ENCODE measurements at regions not wholly inside any gene's neighbourhood (a gene's known extent, or its start where the extent isn't known, plus 50 kb on each side); places are given as distances from the start of the nearest gene placed in this dataset.
"Not testable (repeated sequence)": the region's sequence is repeated elsewhere in the genome, so short reads cannot be mapped to it uniquely, and the experiment has no call there.

- no peak for TF ChIP-seq CTCF (IDR thresholded peaks at IDR 0.05; ENCODE audit: low read depth, low read length)
- no peak overlapping the region for H3K4me3 ChIP-seq (ENCODE audit: low read depth, low read length)
Measured at GRCh38 chr4:104643805-104644204, 149.1 kb upstream of the CXXC4 start.

DNA sequence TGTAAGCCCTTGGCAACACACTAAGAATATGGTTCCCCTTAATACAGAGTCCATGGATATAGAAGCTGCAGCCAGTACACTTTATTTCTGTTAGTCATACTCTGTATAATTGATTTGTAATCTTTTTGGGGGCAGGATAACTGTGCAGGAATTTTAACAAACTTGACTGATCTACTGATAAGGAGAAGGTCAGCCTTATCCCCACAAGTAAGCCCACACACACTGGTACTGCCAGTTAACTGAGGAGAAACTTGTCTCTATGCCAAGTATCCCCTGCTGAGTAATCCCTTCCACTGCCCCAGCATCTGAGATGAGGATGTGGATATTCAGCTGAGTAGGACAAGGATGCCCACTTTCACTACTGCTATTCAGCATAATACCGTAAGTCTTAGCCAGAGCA is 154.9 kb upstream of the CXXC4 start:
- no peak overlapping the region for H3K4me3 ChIP-seq (ENCODE audit: low read depth, low read length)
- TF ChIP-seq CTCF (IDR thresholded peaks at IDR 0.05; ENCODE audit: low read depth, low read length): no peak

GRCh38 chr4:104662269-104662668 is 167.6 kb upstream of the CXXC4 start:
- not testable (repeated sequence) for H3K4me3 ChIP-seq (ENCODE audit: low read depth, low read length)

GRCh38 chr4:104677116-104677515 is 182.4 kb upstream of the CXXC4 start:
- TF ChIP-seq CTCF (IDR thresholded peaks at IDR 0.05; ENCODE audit: low read depth, low read length): no peak
- H3K4me3 ChIP-seq (ENCODE audit: low read depth, low read length): no peak overlapping the region

GRCh38 chr4:104682311-104682710 is 187.6 kb upstream of the CXXC4 start:
- TF ChIP-seq CTCF (IDR thresholded peaks at IDR 0.05; ENCODE audit: low read depth, low read length): no peak
- no peak overlapping the region for H3K4me3 ChIP-seq (ENCODE audit: low read depth, low read length)

DNA sequence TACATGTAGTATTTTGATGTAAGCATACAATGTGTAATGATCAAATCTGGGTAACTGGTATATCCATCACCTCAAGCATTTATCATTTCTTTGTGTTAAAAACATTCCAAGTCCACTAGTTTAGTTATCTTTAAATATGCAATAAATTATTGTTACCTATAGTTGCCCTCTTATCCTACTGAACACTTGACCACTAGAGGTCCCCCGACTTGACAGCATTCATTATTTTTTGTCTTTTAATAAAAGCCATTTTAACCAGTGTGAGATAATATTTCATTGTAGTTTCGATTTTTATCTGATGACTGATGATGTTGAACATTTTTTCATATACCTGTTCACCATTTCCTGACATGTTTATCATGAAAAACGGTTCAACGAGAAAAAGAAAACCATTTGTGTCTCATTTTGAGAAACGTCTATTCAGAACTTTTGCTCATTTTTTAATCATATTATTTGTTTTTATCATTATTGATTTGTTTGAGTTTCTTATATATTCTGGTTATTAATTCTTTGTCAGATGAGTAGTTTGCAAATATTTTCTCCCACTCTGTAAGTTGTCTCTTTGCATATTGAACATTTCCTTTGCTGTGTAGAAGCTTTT is 199.0 kb upstream of the CXXC4 start:
- no peak overlapping the region for H3K4me3 ChIP-seq (ENCODE audit: low read depth, low read length)
- TF ChIP-seq CTCF (IDR thresholded peaks at IDR 0.05; ENCODE audit: low read depth, low read length): no peak

GRCh38 chr4:104716584-104716983 is 221.9 kb upstream of the CXXC4 start:
- no peak for TF ChIP-seq CTCF (IDR thresholded peaks at IDR 0.05; ENCODE audit: low read depth, low read length)

DNA sequence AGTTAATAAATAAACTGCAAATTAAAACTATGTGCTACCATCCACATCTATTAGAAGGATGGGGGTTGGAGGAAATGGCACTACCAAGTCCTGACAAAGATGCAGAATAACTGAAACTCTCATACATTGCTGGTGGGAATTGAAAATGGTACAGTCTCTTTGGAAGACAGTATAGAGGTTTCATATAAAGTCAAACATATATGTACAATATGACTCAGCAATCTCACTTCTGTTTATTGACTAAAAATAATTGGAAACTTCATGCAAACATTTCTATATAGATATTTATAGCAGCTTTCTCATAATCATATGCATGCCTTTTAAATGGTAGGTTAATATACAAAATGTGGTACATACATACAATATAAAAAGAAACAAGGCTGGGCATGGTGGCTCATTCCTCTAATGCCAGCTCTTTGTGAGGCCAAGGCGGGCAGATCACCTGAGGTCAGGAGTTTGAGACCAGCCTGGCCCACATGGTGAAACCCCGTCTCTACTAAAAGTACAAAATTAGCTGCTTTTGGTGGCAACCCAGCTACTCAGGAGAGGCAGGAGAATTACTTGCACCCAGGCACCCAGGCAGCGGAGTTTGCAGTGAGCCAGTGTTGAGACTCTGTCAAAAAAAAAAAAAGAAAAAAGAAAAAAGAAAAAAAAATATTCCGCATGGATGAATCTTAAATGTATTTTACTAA is 225.0 kb upstream of the CXXC4 start:
- no peak overlapping the region for H3K4me3 ChIP-seq (ENCODE audit: low read depth, low read length)
- TF ChIP-seq CTCF (IDR thresholded peaks at IDR 0.05; ENCODE audit: low read depth, low read length): no peak

More at GRCh38 chr4:104716584-104716983, 221.9 kb upstream of the CXXC4 start:
- no peak overlapping the region for H3K4me3 ChIP-seq (ENCODE audit: low read depth, low read length)

Measured in WI38 (cell line).